ENCODE measurements at regions not wholly inside any gene's neighbourhood (a gene's known extent, or its start where the extent isn't known, plus 50 kb on each side); places are given as distances from the start of the nearest gene placed in this dataset.

GRCh38 chr6:84625506-84625905 is 138.9 kb downstream of the TBX18 start:
- Histone ChIP-seq H3K4me1 (ENCODE audit: control insufficient read depth, extremely low read depth, insufficient read depth, low read length) (peaks cover 25% of the 10 kb centered on the region), H3K27ac (ENCODE audit: insufficient read depth, low read depth, low read length) (no peak overlapping the region), H3K27me3 (ENCODE audit: control insufficient read depth in 2 of 2, insufficient read depth in 2 of 2, low read length in 2 of 2) (no peaks in the 10 kb centered on the region), H3K79me2 (ENCODE audit: control insufficient read depth, insufficient read depth, low read length) (no peaks in the 10 kb centered on the region), H3K4me3 (replicated peaks in 1 of 3; ENCODE audit: insufficient read depth in 1 of 3, low read depth in 1 of 3, low read length in 3 of 3) (no peak overlapping the region), H3K4me2 (ENCODE audit: insufficient read depth, low read length) (peak overlapping the region; percentile 62), H2AFZ (ENCODE audit: low read depth, low read length) (no peak overlapping the region), H3K9me1 (replicated peaks; ENCODE audit: control insufficient read depth, extremely low read depth, insufficient read depth, low read length) (no peaks in the 10 kb centered on the region), H3K36me3 (ENCODE audit: control insufficient read depth in 2 of 2, extremely low read depth in 1 of 2, insufficient read depth in 2 of 2, low read length in 2 of 2) (no peaks in the 10 kb centered on the region), H4K20me1 (replicated peaks; ENCODE audit: control insufficient read depth, extremely low read depth, insufficient read depth, low read length) (no peaks in the 10 kb centered on the region), H3K9ac (replicated peaks; ENCODE audit: extremely low read depth, insufficient read depth, low read length) (no peak overlapping the region), H3K9me3 (replicated peaks; ENCODE audit: control insufficient read depth, insufficient read depth, low read length) (no peaks in the 10 kb centered on the region)
- intact Hi-C loops (cut with micrococcal nuclease) (loop anchor here (1.0 kb wide), 1 partner anchor 20 kb away; no protein-coding TSS in a partner anchor), dilution Hi-C loops (cut with MboI; ENCODE audit: extremely low pct_ligation_motif_present, low sequenced_read_pairs) (loop anchor here (25.0 kb wide), 1 partner anchor 112 kb away; no protein-coding TSS in a partner anchor)
- FAIRE-seq = no peak
- POLR2A ChIA-PET = no interaction called here
- CTCF ChIA-PET = interaction anchor here (1.1 to 1.5 kb wide), 2 partner anchors 26 to 138 kb away, joined by 3 to 4 read pairs; no protein-coding TSS in a partner anchor
- BruUV-seq (replicated peaks) = no TSS peak
- DNase-seq (ENCODE audit: low read depth, low spot score) = no peak
- TF ChIP-seq CTCF (IDR thresholded peaks at IDR 0.05; ENCODE audit: extremely low read depth in 1 of 2, insufficient read depth in 1 of 2, low read depth in 1 of 2, low read length in 2 of 2) (no peak), POLR2A (IDR thresholded peaks at IDR 0.05; ENCODE audit: low read depth, low read length) (no peak), FOS (IDR thresholded peaks at IDR 0.05; ENCODE audit: borderline replicate concordance, insufficient read depth, low read length) (no peak), JUN (IDR thresholded peaks at IDR 0.05; ENCODE audit: borderline replicate concordance, insufficient read depth, insufficient read length, low read depth) (no peak), MAX (IDR thresholded peaks at IDR 0.05; ENCODE audit: insufficient read depth, insufficient read length) (no peak), EZH2 (IDR thresholded peaks at IDR 0.05; ENCODE audit: borderline replicate concordance, low read depth, low read length, severe bottlenecking) (no peak), POLR2AphosphoS5 (IDR thresholded peaks at IDR 0.05; ENCODE audit: insufficient read depth, low read depth, low read length) (no peak), GATA2 (IDR thresholded peaks at IDR 0.05; ENCODE audit: insufficient read depth, insufficient read length, low read depth, low read length) (no peak), MYC (IDR thresholded peaks at IDR 0.05; ENCODE audit: low read depth, low read length) (no peak)
